GM23338 (cell line): ENCODE measurements at regions not wholly inside any gene's neighbourhood (a gene's known extent, or its start where the extent isn't known, plus 50 kb on each side); places are given as distances from the start of the nearest gene placed in this dataset.

Experiments used
- ATAC-seq: fragments of 200-7000 bp; cut with Tn5 transposase; 3 replicates; pipeline ENCODE4 v1.9.1; 2020
- DNase-seq: peaks from one replicate; pipeline ENCODE4 v3.0.0-alpha.2; 2015; ENCODE audit warnings: low spot score
- H2AFZ ChIP-seq: fragments of 200-600 bp; sonication (generic); 2 replicates; pipeline ENCODE4 v1.8.0; 2016; ENCODE audit warnings: antibody characterized with exemption, mild to moderate bottlenecking, moderate library complexity
- H3F3A ChIP-seq: fragments of 200-600 bp; sonication (generic); replicated peaks from 2 replicates; pipeline ENCODE4 v1.8.0; 2017; ENCODE audit warnings: antibody characterized with exemption, mixed run types, low read depth
- H3K27ac ChIP-seq: fragments of 200-600 bp; sonication (generic); 2 replicates; pipeline ENCODE4 v1.6.1; 2016; ENCODE audit warnings: low read depth
- H3K27me3 ChIP-seq: fragments of 200-600 bp; sonication (generic); 2 replicates; pipeline ENCODE4 v1.8.0; 2016; ENCODE audit warnings: mild to moderate bottlenecking, mixed run types, moderate library complexity; ENCODE audit not compliant: insufficient read depth
- H3K36me3 ChIP-seq: fragments of 200-600 bp; sonication (generic); 2 replicates; pipeline ENCODE4 v1.8.0; 2016; ENCODE audit warnings: mild to moderate bottlenecking; ENCODE audit not compliant: insufficient read depth
- H3K4me1 ChIP-seq: fragments of 200-600 bp; sonication (generic); 2 replicates; pipeline ENCODE4 v1.8.0; 2016; ENCODE audit warnings: mild to moderate bottlenecking, moderate library complexity; ENCODE audit not compliant: insufficient read depth
- H3K4me2 ChIP-seq: fragments of 200-600 bp; sonication (generic); 2 replicates; pipeline ENCODE4 v1.7.1; 2017; ENCODE audit warnings: mixed run types
- H3K4me3 ChIP-seq: fragments of 200-600 bp; sonication (generic); 2 replicates; pipeline ENCODE4 v1.6.1; 2016; ENCODE audit warnings: mixed run types
- H3K79me2 ChIP-seq: fragments of 200-600 bp; sonication (generic); replicated peaks from 2 replicates; pipeline ENCODE4 v1.8.0; 2017; ENCODE audit warnings: mild to moderate bottlenecking; ENCODE audit not compliant: insufficient read depth
- H3K9me2 ChIP-seq: fragments of 200-600 bp; sonication (generic); 2 replicates; pipeline ENCODE4 v1.8.0; 2017; ENCODE audit not compliant: insufficient read depth
- H4K20me1 ChIP-seq: fragments of 200-600 bp; sonication (generic); replicated peaks from 2 replicates; pipeline ENCODE4 v1.8.0; 2017; ENCODE audit warnings: mild to moderate bottlenecking; ENCODE audit not compliant: insufficient read depth
- H3K27ac Mint-ChIP-seq: 2 replicates; pipeline ENCODE4 v1.8.0; 2020; ENCODE audit warnings: inconsistent platforms, mild to moderate bottlenecking, moderate library complexity, mixed read lengths
- H3K27me3 Mint-ChIP-seq: 3 replicates; pipeline ENCODE4 v1.8.0; 2022; ENCODE audit warnings: low read depth, mild to moderate bottlenecking, moderate library complexity, mixed read lengths, inconsistent platforms; ENCODE audit not compliant: insufficient read depth, poor library complexity
- H3K36me3 Mint-ChIP-seq: 3 replicates; pipeline ENCODE4 v1.8.0; 2021; ENCODE audit warnings: low read depth, mild to moderate bottlenecking, inconsistent platforms, moderate library complexity, mixed read lengths
- H3K4me1 Mint-ChIP-seq: 3 replicates; pipeline ENCODE4 v1.8.0; 2020; ENCODE audit warnings: mild to moderate bottlenecking, inconsistent platforms, mixed read lengths
- H3K4me3 Mint-ChIP-seq: 3 replicates; pipeline ENCODE4 v1.8.0; 2021; ENCODE audit warnings: moderate library complexity, mild to moderate bottlenecking, inconsistent platforms, mixed read lengths
- H3K9me3 Mint-ChIP-seq: 3 replicates; pipeline ENCODE4 v1.8.0; 2020; ENCODE audit warnings: moderate library complexity, mild to moderate bottlenecking, inconsistent platforms, mixed read lengths
- CREB1 ChIP-seq: fragments of 250-450 bp; sonication (Bioruptor Pico); IDR thresholded peaks from 2 replicates; pipeline ENCODE4 v1.5.0; 2020; ENCODE audit warnings: low read depth, mild to moderate bottlenecking, moderate library complexity
- CTCF ChIP-seq, 2 experiments: fragments of 200-600 bp in 1 of 2; sonication (generic) in 1 of 2; conservative IDR thresholded peaks; 2 replicates each; pipeline versions ENCODE4 v1.5.1 to v1.6.1; 2016 to 2017; ENCODE audit warnings: antibody characterized with exemption in 2 of 2, low read depth in 2 of 2, mild to moderate bottlenecking in 2 of 2, moderate library complexity in 1 of 2
- ETS1 ChIP-seq: IDR thresholded peaks from 2 replicates; pipeline ENCODE4 v1.6.1; 2016; ENCODE audit warnings: antibody characterized with exemption
- EZH2 ChIP-seq: fragments of 200-600 bp; sonication (generic); IDR thresholded peaks from one replicate; pipeline ENCODE4 v1.8.0; 2017; ENCODE audit warnings: antibody characterized with exemption, mild to moderate bottlenecking, low read depth; ENCODE audit not compliant: unreplicated experiment
- EZH2phosphoT487 ChIP-seq: fragments of 200-600 bp; sonication (generic); IDR thresholded peaks from one replicate; pipeline ENCODE4 v1.8.1; 2018; ENCODE audit warnings: antibody characterized with exemption; ENCODE audit not compliant: unreplicated experiment
- JUNB ChIP-seq: IDR thresholded peaks from one replicate; pipeline ENCODE4 v1.6.1; 2016; ENCODE audit warnings: antibody characterized with exemption; ENCODE audit not compliant: unreplicated experiment
- NANOG ChIP-seq: IDR thresholded peaks from 2 replicates; pipeline ENCODE4 v1.6.1; 2016; ENCODE audit warnings: antibody characterized with exemption, borderline replicate concordance
- POLR2AphosphoS5 ChIP-seq: IDR thresholded peaks from 2 replicates; pipeline ENCODE4 v1.6.1; 2016; ENCODE audit warnings: antibody characterized with exemption, low read depth
- REST ChIP-seq: IDR thresholded peaks from one replicate; pipeline ENCODE4 v1.6.1; 2018; ENCODE audit warnings: antibody characterized with exemption; ENCODE audit not compliant: unreplicated experiment
- STAT1 ChIP-seq: IDR thresholded peaks from one replicate; pipeline ENCODE4 v1.6.1; 2016; ENCODE audit warnings: antibody characterized with exemption; ENCODE audit not compliant: unreplicated experiment
- ZNF114 ChIP-seq: fragments of 250-450 bp; sonication (Bioruptor Pico); IDR thresholded peaks from 2 replicates; pipeline ENCODE4 v1.5.0; 2020; ENCODE audit warnings: mild to moderate bottlenecking, moderate library complexity
- ZNF331 ChIP-seq: fragments of 250-450 bp; sonication (Bioruptor Pico); IDR thresholded peaks from 2 replicates; pipeline ENCODE4 v1.5.0; 2020; ENCODE audit warnings: low read depth, mild to moderate bottlenecking, moderate library complexity

GRCh38 chr18:64399566-64399965 lies 250.7 kb upstream of the LINC00305 start:
- Mint-ChIP-seq H3K4me3 (no peak overlapping the region), H3K4me1 (peaks cover 13% of the 10 kb centered on the region), H3K9me3 (no peaks in the 10 kb centered on the region), H3K27ac (no peak overlapping the region), H3K36me3 (no peaks in the 10 kb centered on the region), H3K27me3 (no peaks in the 10 kb centered on the region)
- DNase-seq, result no peak
- Histone ChIP-seq H3F3A (no peaks in the 10 kb centered on the region), H3K4me3 (no peak overlapping the region), H3K27ac (no peak overlapping the region), H3K27me3 (no peaks in the 10 kb centered on the region), H2AFZ (no peak overlapping the region), H3K4me1 (no peaks in the 10 kb centered on the region), H3K79me2 (no peaks in the 10 kb centered on the region), H3K36me3 (no peaks in the 10 kb centered on the region), H3K4me2 (no peak overlapping the region), H4K20me1 (no peaks in the 10 kb centered on the region), H3K9me2 (no peaks in the 10 kb centered on the region)
- TF ChIP-seq POLR2AphosphoS5, result no peak
- TF ChIP-seq EZH2, result no peak
- no peak for TF ChIP-seq ETS1
- TF ChIP-seq ZNF331 (CRISPR knock-in tag), result no peak
- no peak for TF ChIP-seq STAT1
- no peak for TF ChIP-seq NANOG
- TF ChIP-seq ZNF114, result no peak
- no peak for TF ChIP-seq REST
- TF ChIP-seq JUNB, result no peak
- TF ChIP-seq CREB1, result no peak
- no peak for TF ChIP-seq EZH2phosphoT487
- no peak for ATAC-seq

DNA sequence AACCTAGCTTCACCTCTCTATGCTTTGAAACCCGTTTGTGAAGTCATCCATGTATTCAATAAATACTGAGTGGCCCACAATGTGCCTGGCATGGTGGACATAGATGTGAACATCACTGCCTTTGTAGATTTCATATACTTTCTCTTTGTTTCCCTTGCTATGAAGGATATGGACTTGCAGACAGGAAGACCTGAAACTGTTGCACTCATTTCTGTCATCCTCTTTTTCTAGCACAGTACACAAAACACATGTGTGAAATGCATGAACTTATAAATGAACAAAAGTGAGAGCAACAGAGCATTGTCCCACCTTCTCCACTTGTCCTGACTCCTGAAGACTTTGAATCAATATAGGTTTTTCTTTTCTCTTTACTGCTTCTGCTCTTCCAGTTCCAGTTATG lies 249.4 kb upstream of the LINC00305 start:
- no peaks in the 10 kb centered on the region for H3K36me3 ChIP-seq
- DNase-seq (no peak), ATAC-seq (no peak)
- no peak overlapping the region for H3K27ac ChIP-seq
- Mint-ChIP-seq H3K36me3 (no peaks in the 10 kb centered on the region), H3K4me3 (no peak overlapping the region), H3K27ac (no peak overlapping the region), H3K9me3 (no peaks in the 10 kb centered on the region), H3K27me3 (no peaks in the 10 kb centered on the region), H3K4me1 (peaks cover 8% of the 10 kb centered on the region)
- H3K4me1 ChIP-seq, result no peaks in the 10 kb centered on the region
- H3K9me2 ChIP-seq, result no peaks in the 10 kb centered on the region
- H3K4me3 ChIP-seq, result no peak overlapping the region
- no peaks in the 10 kb centered on the region for H3F3A ChIP-seq
- H3K79me2 ChIP-seq, result no peaks in the 10 kb centered on the region
- no peak overlapping the region for H2AFZ ChIP-seq
- H3K4me2 ChIP-seq, result no peak overlapping the region
- no peaks in the 10 kb centered on the region for H3K27me3 ChIP-seq
- H4K20me1 ChIP-seq, result no peaks in the 10 kb centered on the region
- no peak for TF ChIP-seq REST
- no peak for TF ChIP-seq JUNB
- TF ChIP-seq STAT1, result no peak
- TF ChIP-seq ZNF331 (CRISPR knock-in tag), result no peak
- no peak for TF ChIP-seq CTCF (conservative IDR thresholded peaks at IDR 0.05; ENCODE audit: low read depth in 2 of 2)
